C4-2B (cell line): ENCODE measurements at regions not wholly inside any gene's neighbourhood (a gene's known extent, or its start where the extent isn't known, plus 50 kb on each side); places are given as distances from the start of the nearest gene placed in this dataset.

Experiments used
- CTCF ChIP-seq: fragments of 450-650 bp; conservative IDR thresholded peaks from 2 replicates; pipeline ENCODE4 v1.5.1; 2017; ENCODE audit warnings: mild to moderate bottlenecking
- ZFX ChIP-seq: fragments of 450-650 bp; IDR thresholded peaks from 2 replicates; pipeline ENCODE4 v1.6.1; 2017

GRCh38 chr7:47191316-47191715, 390.6 kb downstream of the TNS3 start:
- TF ChIP-seq CTCF (no peak), ZFX (no peak)
